Stimulated activated CD8-positive, alpha-beta memory T cell treated with anti-CD3 and anti-CD28 coated beads, Interleukin-12 subunit alpha, Interleukin-12 subunit beta, amount 100 ng/mL, for 1 hour (primary cell): ENCODE measurements at regions not wholly inside any gene's neighbourhood (a gene's known extent, or its start where the extent isn't known, plus 50 kb on each side); places are given as distances from the start of the nearest gene placed in this dataset.

Source experiments
- DNase-seq: peaks from one replicate; pipeline ENCODE4 v3.0.0-alpha.2; 2020; ENCODE audit warnings: low read depth

GRCh38 chr19:31119951-31120690 lies 229.1 kb downstream of the TSHZ3 start:
- DNase-seq, result no peak

GRCh38 chr19:31118986-31119385 lies 230.2 kb downstream of the TSHZ3 start:
- no peak for DNase-seq

- DNase-seq, result no peak
These were observed 230.8 kb downstream of the TSHZ3 start for GRCh38 chr19:31118287-31118955.

GRCh38 chr19:31114585-31114984 lies 234.7 kb downstream of the TSHZ3 start:
- DNase-seq, result no peak

GRCh38 chr19:31113293-31113692 lies 235.9 kb downstream of the TSHZ3 start:
- no peak for DNase-seq

GRCh38 chr19:31112158-31112557 lies 237.1 kb downstream of the TSHZ3 start:
- no peak for DNase-seq

- DNase-seq, result no peak
These were observed 237.5 kb downstream of the TSHZ3 start for GRCh38 chr19:31111741-31112140.

- no peak for DNase-seq
These were observed 238.9 kb downstream of the TSHZ3 start for GRCh38 chr19:31110336-31110735.

GRCh38 chr19:31109636-31110035 lies 239.6 kb downstream of the TSHZ3 start:
- no peak for DNase-seq

GRCh38 chr19:31107096-31107495 lies 242.1 kb downstream of the TSHZ3 start:
- DNase-seq, result no peak

- no peak for DNase-seq
These were observed 243.5 kb downstream of the TSHZ3 start for GRCh38 chr19:31105761-31106160.

- no peak for DNase-seq
These were observed 244.8 kb downstream of the TSHZ3 start for GRCh38 chr19:31104451-31104850.

GRCh38 chr19:31103228-31103627 lies 246.0 kb downstream of the TSHZ3 start:
- no peak for DNase-seq

GRCh38 chr19:31102674-31103073 lies 246.6 kb downstream of the TSHZ3 start:
- no peak for DNase-seq

- DNase-seq, result no peak
These were observed 248.3 kb downstream of the TSHZ3 start for GRCh38 chr19:31100981-31101380.

- no peak for DNase-seq
These were observed 249.0 kb downstream of the TSHZ3 start for GRCh38 chr19:31100206-31100590.

GRCh38 chr19:31099515-31100205 lies 249.6 kb downstream of the TSHZ3 start:
- DNase-seq, result no peak

GRCh38 chr19:31098836-31099235 lies 250.4 kb downstream of the TSHZ3 start:
- DNase-seq, result no peak

GRCh38 chr19:31096935-31097545 lies 252.2 kb downstream of the TSHZ3 start:
- no peak for DNase-seq

GRCh38 chr19:31096062-31096830 lies 253.0 kb downstream of the TSHZ3 start:
- DNase-seq, result no peak

- DNase-seq, result no peak
These were observed 254.0 kb downstream of the TSHZ3 start for GRCh38 chr19:31095100-31095804.
